ENCODE measurements at regions not wholly inside any gene's neighbourhood (a gene's known extent, or its start where the extent isn't known, plus 50 kb on each side); places are given as distances from the start of the nearest gene placed in this dataset.

DNA sequence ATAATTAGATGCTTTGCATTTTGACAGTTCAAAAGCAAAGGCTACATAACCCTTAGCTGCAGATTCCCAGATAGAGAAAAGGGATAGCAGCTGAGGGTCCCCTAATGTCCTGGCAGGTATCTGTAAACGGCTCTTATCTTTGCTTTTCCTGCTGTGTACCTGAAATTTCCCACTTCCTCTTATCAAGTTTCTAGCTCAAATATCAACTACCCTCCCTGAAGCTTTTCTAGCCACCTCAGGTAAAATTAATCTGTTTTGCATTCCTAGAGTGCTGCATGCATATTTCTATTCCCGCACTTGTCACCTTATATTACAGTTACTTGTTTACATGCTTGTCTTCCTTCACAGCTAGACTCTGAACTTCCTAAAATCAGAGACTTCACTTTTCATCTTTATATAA, 55.6 kb upstream of the STXBP5L start:
- ChIA-PET CTCF (no interaction called here), POLR2A (no interaction called here)
- no peaks in the 10 kb centered on the region for H3K4me1 Mint-ChIP-seq
- no peak overlapping the region for H3K27ac ChIP-seq (ENCODE audit: low read depth, low read length)
- no peak overlapping the region for H3K4me3 Mint-ChIP-seq
- H3K36me3 Mint-ChIP-seq: no peaks in the 10 kb centered on the region
- H3K4me3 ChIP-seq (ENCODE audit: low read length): no peak overlapping the region
- H3K27me3 ChIP-seq (ENCODE audit: control insufficient read depth in 2 of 2, insufficient read depth in 2 of 2, low read length in 2 of 2): no peaks in the 10 kb centered on the region
- intact Hi-C loops (cut with micrococcal nuclease): no loop called here
- no peaks in the 10 kb centered on the region for H3K4me1 ChIP-seq (ENCODE audit: control insufficient read depth in 2 of 2, insufficient read depth in 2 of 2, low read length in 2 of 2)
- DNase-seq (no peak), ATAC-seq (no peak)
- no peaks in the 10 kb centered on the region for H3K9me3 Mint-ChIP-seq
- peaks cover 0 to 27% (median 14%) of the 10 kb centered on the region in 5 donors for H3K27me3 Mint-ChIP-seq
- no peaks in the 10 kb centered on the region for H3K36me3 ChIP-seq (ENCODE audit: control insufficient read depth in 2 of 3, insufficient read depth in 3 of 3, low read length in 3 of 3)
- H3K9me3 ChIP-seq (ENCODE audit: control insufficient read depth in 2 of 3, low read length in 3 of 3): no peaks in the 10 kb centered on the region
- no peak overlapping the region for H3K27ac Mint-ChIP-seq

DNA sequence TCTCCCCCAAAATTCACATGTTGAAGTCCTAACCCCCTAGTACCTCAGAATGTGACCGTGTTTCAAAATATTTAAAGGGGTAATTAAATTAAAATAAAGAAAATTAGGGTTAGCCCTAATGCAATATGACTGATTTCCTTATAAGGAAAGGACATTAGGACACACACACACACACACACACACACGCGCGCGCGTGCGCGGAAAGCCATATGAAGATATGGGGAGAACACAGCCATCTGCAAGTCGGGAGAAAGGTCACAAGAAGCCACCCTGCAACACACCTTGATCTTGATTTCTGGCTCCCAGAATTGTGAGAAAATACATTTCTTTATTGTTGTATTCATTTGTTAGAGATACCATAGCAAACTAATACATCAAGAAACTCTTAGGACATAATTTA, 54.6 kb upstream of the STXBP5L start:
- Mint-ChIP-seq H3K27ac (no peak overlapping the region), H3K4me3 (no peak overlapping the region), H3K9me3 (no peaks in the 10 kb centered on the region), H3K4me1 (no peaks in the 10 kb centered on the region), H3K27me3 (peaks cover 0 to 31% (median 16%) of the 10 kb centered on the region in 5 donors), H3K36me3 (no peaks in the 10 kb centered on the region)
- no peaks in the 10 kb centered on the region for H3K27me3 ChIP-seq (ENCODE audit: control insufficient read depth in 2 of 2, insufficient read depth in 2 of 2, low read length in 2 of 2)
- intact Hi-C loops (cut with micrococcal nuclease): no loop called here
- DNase-seq (no peak), ATAC-seq (no peak)
- H3K27ac ChIP-seq (ENCODE audit: low read depth, low read length): no peak overlapping the region
- no peaks in the 10 kb centered on the region for H3K36me3 ChIP-seq (ENCODE audit: control insufficient read depth in 2 of 3, insufficient read depth in 3 of 3, low read length in 3 of 3)
- no peaks in the 10 kb centered on the region for H3K9me3 ChIP-seq (ENCODE audit: control insufficient read depth in 2 of 3, low read length in 3 of 3)
- H3K4me3 ChIP-seq (ENCODE audit: low read length): no peak overlapping the region
- no peaks in the 10 kb centered on the region for H3K4me1 ChIP-seq (ENCODE audit: control insufficient read depth in 2 of 2, insufficient read depth in 2 of 2, low read length in 2 of 2)
- CTCF ChIA-PET: no interaction called here
- POLR2A ChIA-PET: no interaction called here

DNA sequence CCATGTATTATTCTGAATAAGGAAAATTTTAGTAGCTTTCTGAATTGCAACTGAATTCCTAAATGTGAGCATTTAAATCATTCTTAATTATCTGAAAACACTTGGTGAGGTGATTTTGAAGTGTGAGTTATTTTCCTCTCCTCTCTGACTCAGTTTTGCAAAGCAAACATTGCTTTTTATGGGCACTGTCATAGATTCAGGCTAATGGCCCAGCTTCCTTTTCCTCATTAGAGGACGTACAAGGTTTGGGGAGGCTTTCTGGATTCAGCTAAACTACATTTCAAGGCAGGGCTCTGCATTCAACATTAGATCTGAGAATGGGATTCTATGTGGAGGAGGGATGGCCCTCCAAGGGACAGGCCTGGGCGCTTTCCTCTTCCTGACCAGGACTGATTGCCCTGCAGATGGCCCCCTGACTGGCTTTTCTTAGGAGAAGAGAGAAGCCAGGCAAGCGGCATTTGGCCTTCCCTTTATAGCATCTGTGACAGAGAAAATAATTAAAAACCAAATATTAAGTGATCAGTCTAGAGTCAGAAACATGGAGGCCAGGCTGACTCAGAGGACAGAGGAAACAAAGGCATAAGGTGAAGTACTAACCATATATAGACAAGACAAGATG, 53.0 kb upstream of the STXBP5L start:
- Mint-ChIP-seq H3K27ac (no peak overlapping the region), H3K36me3 (no peaks in the 10 kb centered on the region), H3K9me3 (no peaks in the 10 kb centered on the region), H3K27me3 (peaks cover 0 to 24% (median 16%) of the 10 kb centered on the region in 5 donors), H3K4me1 (no peaks in the 10 kb centered on the region), H3K4me3 (no peak overlapping the region)
- no peak for DNase-seq
- H3K4me1 ChIP-seq (ENCODE audit: control insufficient read depth in 2 of 2, insufficient read depth in 2 of 2, low read length in 2 of 2): no peaks in the 10 kb centered on the region
- no peak for ATAC-seq
- no peak overlapping the region for H3K27ac ChIP-seq (ENCODE audit: low read depth, low read length)
- no peaks in the 10 kb centered on the region for H3K36me3 ChIP-seq (ENCODE audit: control insufficient read depth in 2 of 3, insufficient read depth in 3 of 3, low read length in 3 of 3)
- intact Hi-C loops (cut with micrococcal nuclease): no loop called here
- no peaks in the 10 kb centered on the region for H3K9me3 ChIP-seq (ENCODE audit: control insufficient read depth in 2 of 3, low read length in 3 of 3)
- ChIA-PET CTCF (no interaction called here), POLR2A (no interaction called here)
- H3K27me3 ChIP-seq (ENCODE audit: control insufficient read depth in 2 of 2, insufficient read depth in 2 of 2, low read length in 2 of 2): no peaks in the 10 kb centered on the region
- H3K4me3 ChIP-seq (ENCODE audit: low read length): no peak overlapping the region

DNA sequence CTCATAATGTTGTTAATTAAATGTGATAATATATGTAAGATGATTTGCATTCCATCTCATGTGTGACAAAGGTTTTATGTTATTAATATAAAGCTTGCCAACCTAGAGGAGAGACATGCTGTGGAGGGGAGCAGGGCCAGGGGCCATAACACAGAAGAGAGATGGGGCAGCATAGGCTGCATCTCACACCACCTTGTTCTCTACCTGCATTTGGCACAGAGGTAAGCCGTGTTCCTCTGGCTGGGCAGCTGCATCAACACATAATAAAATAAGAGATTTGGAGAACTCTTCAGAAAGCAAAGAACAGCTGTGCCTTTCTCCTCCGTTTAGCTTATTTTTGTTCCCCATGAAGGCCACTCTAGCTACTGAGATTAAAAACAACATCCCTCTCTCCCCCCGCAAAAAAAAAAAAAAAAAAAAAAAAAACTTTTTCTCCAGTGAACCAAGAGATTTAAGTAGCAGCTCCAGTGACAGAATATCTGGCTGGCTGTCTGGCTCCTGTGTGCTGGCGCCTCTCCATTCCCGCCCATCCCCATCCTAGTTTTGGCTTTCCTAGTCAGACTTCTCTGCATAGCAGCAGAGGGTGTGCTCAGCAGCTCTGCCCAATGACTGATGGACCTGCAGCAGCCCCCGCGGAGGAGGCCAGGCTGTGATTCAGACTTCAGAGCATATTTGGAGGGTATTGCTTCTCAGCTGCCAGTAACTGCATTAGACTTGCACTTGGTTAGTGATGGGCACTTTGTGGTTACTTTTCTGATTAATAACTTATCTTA, 52.2 kb upstream of the STXBP5L start:
- DNase-seq: no peak
- Mint-ChIP-seq H3K36me3 (no peaks in the 10 kb centered on the region), H3K4me1 (no peaks in the 10 kb centered on the region), H3K4me3 (no peak overlapping the region), H3K27ac (no peak overlapping the region), H3K27me3 (peaks cover 2 to 20% (median 16%) of the 10 kb centered on the region in 5 donors), H3K9me3 (no peaks in the 10 kb centered on the region)
- Histone ChIP-seq H3K27ac (ENCODE audit: low read depth, low read length) (no peak overlapping the region), H3K36me3 (ENCODE audit: control insufficient read depth in 2 of 3, insufficient read depth in 3 of 3, low read length in 3 of 3) (no peaks in the 10 kb centered on the region), H3K4me1 (ENCODE audit: control insufficient read depth in 2 of 2, insufficient read depth in 2 of 2, low read length in 2 of 2) (no peaks in the 10 kb centered on the region), H3K9me3 (ENCODE audit: control insufficient read depth in 2 of 3, low read length in 3 of 3) (no peaks in the 10 kb centered on the region), H3K27me3 (ENCODE audit: control insufficient read depth in 2 of 2, insufficient read depth in 2 of 2, low read length in 2 of 2) (no peaks in the 10 kb centered on the region), H3K4me3 (ENCODE audit: low read length) (no peak overlapping the region)
- POLR2A ChIA-PET: no interaction called here
- no peak for ATAC-seq
- CTCF ChIA-PET: no interaction called here
- intact Hi-C loops (cut with micrococcal nuclease): no loop called here

Data from naive thymus-derived CD4-positive, alpha-beta T cell (primary cell).